H1 (cell line): ENCODE measurements at regions not wholly inside any gene's neighbourhood (a gene's known extent, or its start where the extent isn't known, plus 50 kb on each side); places are given as distances from the start of the nearest gene placed in this dataset.

Source experiments
- CTCF ChIA-PET: fragments of 300-600 bp; sonication (Branson Sonifier 250); formaldehyde crosslinking; loops from one replicate; lab custom pipeline; 2021; ENCODE audit not compliant: partially characterized antibody; lab: Charles Lee
- POLR2A ChIA-PET: fragments of 300-600 bp; sonication (Branson Sonifier 250); formaldehyde crosslinking; loops from one replicate; lab custom pipeline; 2021; ENCODE audit warnings: inconsistent platforms; ENCODE audit not compliant: partially characterized antibody; lab: Charles Lee
- DNase-seq, 2 experiments: peaks; one replicate each; pipeline versions ENCODE4 v3.0.0 to v3.0.0-alpha.2; 2010 to 2022; ENCODE audit warnings: low spot score in 2 of 2, low read depth in 1 of 2, mixed read lengths in 1 of 2
- FAIRE-seq: peaks from 2 replicates; lab custom pipeline; 2011; peaks lifted over from hg19 to GRCh38; lab: Jason Lieb, UNC
- H2AFZ ChIP-seq: 2 replicates; pipeline ENCODE4 v1.8.1; 2012; ENCODE audit warnings: low read length, inconsistent platforms
- H2AK5ac ChIP-seq: 2 replicates; pipeline ENCODE4 v1.6.1; 2013; ENCODE audit warnings: low read depth, low read length
- H2BK120ac ChIP-seq: replicated peaks from 2 replicates; pipeline ENCODE3; 2013; ENCODE audit warnings: low read depth, low read length, inconsistent platforms
- H2BK12ac ChIP-seq: 2 replicates; pipeline ENCODE4 v1.6.1; 2013; ENCODE audit warnings: low read depth, low read length
- H2BK15ac ChIP-seq: 2 replicates; pipeline ENCODE4 v1.6.1; 2013; ENCODE audit warnings: low read length
- H2BK20ac ChIP-seq: 2 replicates; pipeline ENCODE4 v1.6.1; 2013; ENCODE audit warnings: low read length
- H2BK5ac ChIP-seq: 2 replicates; pipeline ENCODE4 v1.6.1; 2013; ENCODE audit warnings: low read depth, low read length
- H3K14ac ChIP-seq: 2 replicates; pipeline ENCODE4 v1.6.1; 2013; ENCODE audit warnings: inconsistent platforms; ENCODE audit not compliant: insufficient read length
- H3K18ac ChIP-seq: 2 replicates; pipeline ENCODE4 v1.6.1; 2013; ENCODE audit warnings: low read length; ENCODE audit errors: extremely low read depth
- H3K23ac ChIP-seq: 2 replicates; pipeline ENCODE4 v1.6.1; 2013; ENCODE audit warnings: inconsistent platforms; ENCODE audit not compliant: insufficient read length
- H3K23me2 ChIP-seq: 2 replicates; pipeline ENCODE4 v1.6.1; 2013; ENCODE audit warnings: low read depth, low read length
- H3K27ac ChIP-seq: 2 replicates; pipeline ENCODE4 v1.6.1; 2011; ENCODE audit warnings: low read depth, low read length, inconsistent platforms
- H3K27me3 ChIP-seq, 4 experiments: replicated peaks in 1 of 4; 1 replicate in 1 of 4; 2 replicates in 3 of 4; pipeline versions ENCODE4 v1.6.1 to v1.8.1; 2011 to 2013; ENCODE audit warnings: low read length in 3 of 4, mild to moderate bottlenecking in 3 of 4, inconsistent platforms in 2 of 4, mixed read lengths in 2 of 4, moderate library complexity in 1 of 4; ENCODE audit not compliant: control insufficient read depth in 3 of 4, insufficient read depth in 3 of 4; ENCODE audit errors: extremely low read depth in 1 of 4
- H3K36me3 ChIP-seq, 4 experiments: 2 replicates each; pipeline versions ENCODE4 v1.6.1 to v1.8.1; 2011 to 2013; ENCODE audit warnings: mild to moderate bottlenecking in 4 of 4, low read length in 3 of 4, moderate library complexity in 2 of 4, control low read depth in 1 of 4, inconsistent platforms in 1 of 4; ENCODE audit not compliant: insufficient read depth in 4 of 4, control insufficient read depth in 2 of 4
- H3K4ac ChIP-seq: replicated peaks from 2 replicates; pipeline ENCODE3; 2013; ENCODE audit warnings: low read length, low read depth, mixed read lengths, inconsistent platforms; ENCODE audit not compliant: insufficient read length
- H3K4me1 ChIP-seq, 4 experiments: replicated peaks in 1 of 4; 1 replicate in 1 of 4; 2 replicates in 3 of 4; pipeline versions ENCODE4 v1.6.1 to v1.8.1; 2011 to 2013; ENCODE audit warnings: low read length in 3 of 4, inconsistent platforms in 2 of 4, mixed read lengths in 1 of 4; ENCODE audit not compliant: insufficient read depth in 4 of 4, control insufficient read depth in 3 of 4
- H3K4me2 ChIP-seq, 2 experiments: 2 replicates each; pipeline versions ENCODE4 v1.6.1 to v1.8.1; 2011 to 2013; ENCODE audit warnings: low read depth in 2 of 2, low read length in 2 of 2, control low read depth in 1 of 2, inconsistent platforms in 1 of 2, mild to moderate bottlenecking in 1 of 2; ENCODE audit not compliant: insufficient read depth in 1 of 2
- H3K4me3 ChIP-seq, 4 experiments: fragments of 200-600, 300-600 bp in 1 of 4; sonication (generic), shearing (Covaris generic), sonication (Bioruptor Twin) in 1 of 4; 2 replicates each; pipeline versions ENCODE4 v1.5.1 to v1.8.1; 2011 to 2016; ENCODE audit warnings: low read length in 4 of 4, low read depth in 3 of 4, control low read depth in 2 of 4, inconsistent platforms in 2 of 4, mild to moderate bottlenecking in 2 of 4, mixed read lengths in 1 of 4, moderate library complexity in 1 of 4; ENCODE audit not compliant: insufficient read depth in 2 of 4; ENCODE audit errors: extremely low read depth in 1 of 4
- H3K56ac ChIP-seq: replicated peaks from 2 replicates; pipeline ENCODE3; 2013; ENCODE audit warnings: low read depth, mild to moderate bottlenecking, mixed read lengths, low read length, inconsistent platforms; ENCODE audit not compliant: insufficient read length
- H3K79me1 ChIP-seq: 2 replicates; pipeline ENCODE4 v1.6.1; 2013; ENCODE audit warnings: low read depth, low read length, control low read depth
- H3K79me2 ChIP-seq, 2 experiments: 2 replicates each; pipeline versions ENCODE4 v1.6.1 to v1.8.1; 2012 to 2013; ENCODE audit warnings: low read length in 2 of 2, mild to moderate bottlenecking in 2 of 2, inconsistent platforms in 1 of 2; ENCODE audit not compliant: insufficient read depth in 2 of 2, control insufficient read depth in 1 of 2
- H3K9ac ChIP-seq, 4 experiments: replicated peaks in 1 of 4; 1 replicate in 1 of 4; 2 replicates in 3 of 4; pipeline versions ENCODE4 v1.6.1 to v1.8.1; 2011 to 2013; ENCODE audit warnings: low read depth in 3 of 4, low read length in 3 of 4, control low read depth in 2 of 4, mild to moderate bottlenecking in 2 of 4, moderate library complexity in 2 of 4, inconsistent platforms in 1 of 4; ENCODE audit errors: extremely low read depth in 1 of 4
- H3K9me3 ChIP-seq, 2 experiments: 2 replicates each; pipeline versions ENCODE4 v1.6.1 to v1.8.1; 2012 to 2013; ENCODE audit warnings: mild to moderate bottlenecking in 2 of 2, moderate library complexity in 2 of 2, control low read depth in 1 of 2, inconsistent platforms in 1 of 2, low read depth in 1 of 2, low read length in 1 of 2, mixed read lengths in 1 of 2; ENCODE audit not compliant: insufficient read depth in 2 of 2
- H4K20me1 ChIP-seq, 2 experiments: replicated peaks in 1 of 2; 2 replicates each; pipeline versions ENCODE3 to v1.8.1; 2011 to 2013; ENCODE audit warnings: inconsistent platforms in 2 of 2, low read length in 2 of 2, mild to moderate bottlenecking in 1 of 2; ENCODE audit not compliant: insufficient read depth in 2 of 2, control insufficient read depth in 1 of 2
- H4K5ac ChIP-seq: 2 replicates; pipeline ENCODE4 v1.6.1; 2013; ENCODE audit warnings: low read length, low read depth, mixed read lengths, inconsistent platforms; ENCODE audit not compliant: insufficient read length
- H4K8ac ChIP-seq: 2 replicates; pipeline ENCODE4 v1.8.0; 2013; ENCODE audit warnings: mild to moderate bottlenecking, moderate library complexity, low read length, inconsistent platforms; ENCODE audit not compliant: insufficient read depth; ENCODE audit errors: extremely low read depth
- H4K91ac ChIP-seq: replicated peaks from 2 replicates; pipeline ENCODE3; 2013; ENCODE audit warnings: low read length, mixed read lengths, inconsistent platforms; ENCODE audit not compliant: insufficient read length
- BACH1 ChIP-seq: IDR thresholded peaks from 2 replicates; pipeline ENCODE4 v1.6.1; 2012; ENCODE audit warnings: low read length, improper control_type of control experiment
- CHD1 ChIP-seq: IDR thresholded peaks from 2 replicates; pipeline ENCODE4 v1.6.1; 2012; ENCODE audit warnings: low read depth, low read length, improper control_type of control experiment
- SIX5 ChIP-seq: IDR thresholded peaks from 2 replicates; pipeline ENCODE4 v1.6.1; 2011; ENCODE audit warnings: mild to moderate bottlenecking, low read depth, low read length
- SP1 ChIP-seq: IDR thresholded peaks from 2 replicates; pipeline ENCODE4 v1.6.1; 2011; ENCODE audit warnings: low read depth, low read length
- WGBS, 2 experiments: shearing (Covaris generic) in 1 of 2; methylation state at CpG; one replicate each; pipeline versions ENCODE4 v1.1.6 to v1.1.7; 2013 to 2015; ENCODE audit warnings: low lambda C conversion rate in 2 of 2, mixed read lengths in 2 of 2, inconsistent platforms in 1 of 2, low coverage in 1 of 2, missing lambda C conversion rate in 1 of 2; ENCODE audit not compliant: insufficient replicate concordance in 2 of 2, insufficient coverage in 1 of 2, insufficient read length in 1 of 2; ENCODE audit errors: extremely low coverage in 1 of 2, missing lambda C conversion rate in 1 of 2; 5-methylcytosine and 5-hydroxymethylcytosine counted together

GRCh38 chr2:128635361-128635900, 316.8 kb upstream of the HS6ST1 start:
- Histone ChIP-seq H2BK20ac (peak overlapping the region; percentile 41; the same call in 1 of the 2 replicates), H2BK15ac (no peak overlapping the region), H2AK5ac (no peak overlapping the region), H3K79me1 (no peaks in the 10 kb centered on the region), H3K4me3 (no peak overlapping the region), H3K18ac (peak overlapping the region; percentile 68; the same call in 1 of the 2 replicates), H3K4me2 (no peak overlapping the region), H3K9me3 (no peaks in the 10 kb centered on the region), H3K23me2 (no peaks in the 10 kb centered on the region), H3K27ac (no peak overlapping the region), H3K4me1 (peaks cover 17 to 33% (median 24%) of the 10 kb centered on the region in 4 experiments), H3K36me3 (no peaks in the 10 kb centered on the region), H4K20me1 (no peaks in the 10 kb centered on the region), H2BK120ac (peak overlapping the region; percentile 51), H3K4ac (no peak overlapping the region), H2BK5ac (no peak overlapping the region), H4K91ac (no peak overlapping the region), H4K8ac (no peak overlapping the region), H3K14ac (no peak overlapping the region), H3K79me2 (no peaks in the 10 kb centered on the region), H3K56ac (no peak overlapping the region), H4K5ac (no peak overlapping the region), H2AFZ (no peak overlapping the region), H3K9ac (no peak overlapping the region), H3K27me3 (no peaks in the 10 kb centered on the region; a peak in 1 of 7 replicates), H3K23ac (no peak overlapping the region), H2BK12ac (0 out of 2 replicates have a peak overlapping the region, but pooled peaks have one; percentile 41)
- CTCF ChIA-PET: no interaction called here
- 90% methylated on average over 7 of the region's 8 CpGs; no CpG with 5 or more reads in 1 of the 2 experiments for WGBS, 2 experiments
- POLR2A ChIA-PET: no interaction called here
- no peak for FAIRE-seq
- DNase-seq: peak in 1 of 2 experiments; percentile 41
- no peak for TF ChIP-seq BACH1
- TF ChIP-seq SP1: no peak
- no peak for TF ChIP-seq SIX5
- TF ChIP-seq CHD1: no peak
